ENCODE measurements at regions not wholly inside any gene's neighbourhood (a gene's known extent, or its start where the extent isn't known, plus 50 kb on each side); places are given as distances from the start of the nearest gene placed in this dataset.

DNA sequence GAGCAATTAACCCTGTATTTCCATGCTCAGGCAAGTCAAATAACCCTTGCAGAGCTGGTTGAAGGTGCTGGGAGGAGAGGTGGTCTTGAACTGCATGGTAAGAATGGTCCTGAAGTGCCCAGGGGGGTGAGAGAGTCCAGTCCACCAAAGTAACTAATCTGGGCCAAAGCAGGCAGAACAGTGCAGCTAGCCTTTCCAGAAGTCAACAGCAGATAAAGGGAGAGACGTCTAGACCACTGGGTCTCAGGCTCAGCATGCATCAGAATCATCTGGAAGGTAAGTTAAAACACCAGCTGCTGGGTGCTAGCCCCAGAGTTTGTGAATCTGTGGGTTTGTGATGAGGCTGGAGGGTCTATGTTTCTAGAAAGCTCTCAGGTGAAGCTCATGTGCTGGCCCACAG is 232.3 kb upstream of the ECI2 start:
- ChIA-PET CTCF (interaction anchor here (1.3 kb wide), 1 partner anchor 65 kb away, joined by 3 read pairs; no protein-coding TSS in a partner anchor), POLR2A (no interaction called here)
- no peak for DNase-seq (ENCODE audit: extremely low spot score)
- TF ChIP-seq, protein P1, sequence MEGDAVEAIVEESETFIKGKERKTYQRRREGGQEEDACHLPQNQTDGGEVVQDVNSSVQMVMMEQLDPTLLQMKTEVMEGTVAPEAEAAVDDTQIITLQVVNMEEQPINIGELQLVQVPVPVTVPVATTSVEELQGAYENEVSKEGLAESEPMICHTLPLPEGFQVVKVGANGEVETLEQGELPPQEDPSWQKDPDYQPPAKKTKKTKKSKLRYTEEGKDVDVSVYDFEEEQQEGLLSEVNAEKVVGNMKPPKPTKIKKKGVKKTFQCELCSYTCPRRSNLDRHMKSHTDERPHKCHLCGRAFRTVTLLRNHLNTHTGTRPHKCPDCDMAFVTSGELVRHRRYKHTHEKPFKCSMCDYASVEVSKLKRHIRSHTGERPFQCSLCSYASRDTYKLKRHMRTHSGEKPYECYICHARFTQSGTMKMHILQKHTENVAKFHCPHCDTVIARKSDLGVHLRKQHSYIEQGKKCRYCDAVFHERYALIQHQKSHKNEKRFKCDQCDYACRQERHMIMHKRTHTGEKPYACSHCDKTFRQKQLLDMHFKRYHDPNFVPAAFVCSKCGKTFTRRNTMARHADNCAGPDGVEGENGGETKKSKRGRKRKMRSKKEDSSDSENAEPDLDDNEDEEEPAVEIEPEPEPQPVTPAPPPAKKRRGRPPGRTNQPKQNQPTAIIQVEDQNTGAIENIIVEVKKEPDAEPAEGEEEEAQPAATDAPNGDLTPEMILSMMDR (IDR thresholded peaks at IDR 0.05; ENCODE audit: control extremely low read depth, extremely low read depth, low read depth, missing control alignments) = no peak

DNA sequence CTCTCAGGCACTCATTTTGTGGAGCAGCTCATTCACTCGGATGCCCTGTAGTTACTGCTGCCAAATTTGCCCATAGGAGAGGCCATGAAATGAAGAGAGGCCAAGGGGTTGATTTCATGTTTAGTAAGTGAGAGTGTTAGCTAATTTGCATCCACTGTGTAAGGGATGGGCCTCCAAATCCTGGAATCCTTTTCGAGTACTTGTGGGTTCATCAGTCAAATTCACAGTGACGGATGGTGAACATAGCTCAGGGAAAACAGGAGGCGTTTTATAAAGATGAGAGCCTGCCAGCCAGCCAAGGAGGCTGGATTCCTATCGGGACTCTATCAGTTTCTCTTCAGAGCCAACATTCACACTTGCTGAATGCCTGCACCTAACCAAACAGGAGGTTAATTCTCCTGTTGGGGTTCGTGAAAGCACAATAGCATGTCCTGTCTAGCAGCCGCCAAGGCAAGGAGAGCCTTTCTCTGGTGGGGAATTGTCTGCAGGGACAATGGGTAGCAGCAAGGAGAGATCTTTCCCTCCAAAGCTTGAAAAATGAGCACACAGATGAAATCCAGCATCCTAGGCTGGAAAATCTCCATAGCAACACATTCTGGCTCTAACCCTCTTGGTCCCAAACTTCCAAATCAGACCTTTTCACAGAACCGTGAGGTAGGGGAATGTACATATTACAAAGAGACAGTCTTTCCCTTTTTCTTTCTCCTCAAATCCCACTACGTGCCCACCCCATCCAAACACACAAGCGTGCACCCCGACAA is 231.4 kb upstream of the ECI2 start:
- ChIA-PET CTCF (no interaction called here), POLR2A (no interaction called here)
- DNase-seq (ENCODE audit: extremely low spot score) = no peak
- TF ChIP-seq, protein P1 (IDR thresholded peaks at IDR 0.05; ENCODE audit: control extremely low read depth, extremely low read depth, low read depth, missing control alignments) = no peak

DNA sequence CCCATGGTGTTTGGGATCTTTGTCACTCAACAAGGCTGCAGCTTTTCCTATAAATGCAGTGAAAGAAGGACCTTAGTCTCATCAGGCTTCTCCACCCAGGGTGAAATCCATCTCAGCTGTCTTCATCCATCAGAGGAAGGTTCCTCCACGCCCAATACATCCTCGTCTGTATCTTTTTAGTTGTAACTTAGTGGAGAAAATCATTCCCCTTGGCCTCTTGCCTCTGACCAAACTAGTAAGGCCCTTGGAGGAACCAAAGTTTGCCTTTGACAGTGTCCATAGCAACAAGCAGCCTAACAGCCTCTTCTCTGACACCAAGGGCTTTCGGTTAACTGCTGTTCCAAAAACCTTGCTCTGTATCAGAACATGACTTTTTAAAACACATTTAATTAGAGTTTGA is 230.3 kb upstream of the ECI2 start:
- TF ChIP-seq, protein P1 (IDR thresholded peaks at IDR 0.05; ENCODE audit: control extremely low read depth, extremely low read depth, low read depth, missing control alignments) = no peak
- no peak for DNase-seq (ENCODE audit: extremely low spot score)
- ChIA-PET CTCF (no interaction called here), POLR2A (no interaction called here)

DNA sequence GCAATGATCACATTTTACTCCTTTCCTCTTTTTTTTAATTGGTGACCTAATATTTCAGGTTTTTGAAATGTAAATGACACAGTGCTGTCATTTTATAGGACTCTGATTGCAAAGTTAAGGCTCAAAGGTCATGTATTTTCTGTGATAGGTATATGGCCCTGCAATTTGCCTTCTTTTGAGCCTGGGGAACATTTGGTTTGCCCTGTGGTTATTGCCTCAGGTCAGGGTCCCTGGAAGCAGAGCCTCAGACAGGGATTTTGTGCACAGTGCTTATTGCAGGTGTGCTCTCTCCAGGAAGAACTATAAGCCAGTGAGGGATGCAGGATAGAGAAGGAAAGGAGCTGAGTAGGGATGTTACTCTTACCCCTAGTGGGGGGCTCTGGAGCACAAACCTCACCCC is 229.3 kb upstream of the ECI2 start:
- TF ChIP-seq, protein P1 (IDR thresholded peaks at IDR 0.05; ENCODE audit: control extremely low read depth, extremely low read depth, low read depth, missing control alignments) = no peak
- DNase-seq (ENCODE audit: extremely low spot score) = no peak
- ChIA-PET POLR2A (no interaction called here), CTCF (no interaction called here)

DNA sequence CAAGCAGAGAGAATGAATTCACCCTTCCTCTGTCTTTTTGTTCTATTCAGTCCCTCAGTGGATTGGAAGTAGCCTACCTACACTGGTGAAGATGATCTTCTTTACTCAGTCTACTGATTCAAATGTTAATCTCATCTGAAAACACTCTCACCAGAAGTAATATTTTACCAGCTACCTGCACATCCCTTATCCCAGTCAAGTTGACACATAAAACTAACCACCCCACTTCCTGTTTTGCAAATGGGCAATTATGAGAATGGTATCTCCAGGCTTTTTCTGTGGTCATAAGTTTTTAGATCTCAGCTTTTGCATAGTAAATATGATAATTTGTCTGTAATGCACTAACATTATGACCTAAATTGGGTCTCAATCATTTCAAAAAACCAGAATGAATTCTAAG is 228.8 kb upstream of the ECI2 start:
- DNase-seq (ENCODE audit: extremely low spot score) = no peak
- TF ChIP-seq, protein P1 (IDR thresholded peaks at IDR 0.05; ENCODE audit: control extremely low read depth, extremely low read depth, low read depth, missing control alignments) = no peak
- CTCF ChIA-PET = no interaction called here
- POLR2A ChIA-PET = no interaction called here

DNA sequence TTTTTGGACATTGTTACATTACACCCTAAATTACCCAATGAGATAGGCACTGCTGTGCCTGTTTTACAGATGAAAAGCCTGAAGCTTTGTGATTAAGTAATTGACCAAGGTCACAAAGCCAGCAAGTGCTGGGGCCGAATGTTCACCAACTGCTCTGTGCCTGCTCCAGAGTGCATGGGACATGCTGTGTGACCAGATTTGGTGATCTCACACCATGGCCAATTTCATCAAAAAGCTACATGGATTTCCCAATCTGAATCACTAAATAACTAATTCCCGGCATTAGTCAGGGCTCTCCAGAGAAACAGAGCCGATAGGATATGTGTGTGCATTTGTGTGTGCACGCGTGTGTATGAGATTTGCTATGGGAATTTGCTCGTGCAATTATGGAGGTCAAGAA is 228.3 kb upstream of the ECI2 start:
- ChIA-PET POLR2A (no interaction called here), CTCF (no interaction called here)
- TF ChIP-seq, protein P1 (IDR thresholded peaks at IDR 0.05; ENCODE audit: control extremely low read depth, extremely low read depth, low read depth, missing control alignments) = no peak
- DNase-seq (ENCODE audit: extremely low spot score) = no peak

Measured in GM10248 (cell line).